ENCODE measurements at regions not wholly inside any gene's neighbourhood (a gene's known extent, or its start where the extent isn't known, plus 50 kb on each side); places are given as distances from the start of the nearest gene placed in this dataset.
A peak's percentile ranks its signal among the peaks of the same experiment; 100 is the strongest.

DNA sequence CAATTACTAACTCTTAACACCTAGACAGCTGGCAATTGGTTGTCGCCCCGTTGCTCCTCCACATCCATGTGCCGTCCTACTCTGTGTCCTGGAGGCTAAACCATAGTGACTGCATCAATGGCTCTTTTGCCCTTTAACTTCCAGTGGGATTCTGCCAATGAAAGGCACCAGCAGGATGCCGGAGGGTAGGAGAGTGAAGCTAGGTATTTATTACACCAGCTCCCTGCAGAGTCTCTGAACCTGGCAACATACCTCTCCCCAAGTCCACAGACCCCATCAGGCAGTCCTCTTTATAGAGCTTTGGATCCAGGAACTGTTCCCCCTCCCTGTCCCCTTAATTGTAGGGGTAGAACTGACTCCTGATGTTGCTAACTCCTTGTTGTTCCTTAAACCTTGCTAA lies 426.8 kb downstream of the HNRNPD start:
- DNase-seq (ENCODE audit: low spot score), result no peak

- no peak for DNase-seq (ENCODE audit: low spot score)
Measured at GRCh38 chr4:81930506-81931238, 443.1 kb downstream of the HNRNPD start.

DNA sequence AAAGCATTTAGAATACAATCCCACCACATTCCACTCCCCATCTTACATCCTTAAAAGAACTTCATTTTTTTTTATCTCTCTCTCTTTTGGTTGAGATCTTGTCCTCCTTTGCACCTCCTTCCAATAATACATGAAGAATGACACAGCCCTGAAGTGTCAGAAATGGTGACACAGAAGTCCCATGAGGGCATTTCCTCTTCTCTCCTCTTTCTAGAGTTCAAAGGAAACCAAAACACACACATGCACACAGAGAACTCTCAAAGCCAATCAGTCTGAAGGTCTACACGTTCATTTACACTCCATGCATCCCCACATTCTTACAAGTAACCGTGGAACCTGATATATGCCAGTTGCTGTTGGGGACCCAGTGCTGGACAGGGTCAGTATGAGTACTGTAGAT lies 450.7 kb downstream of the HNRNPD start:
- no peak for DNase-seq (ENCODE audit: low spot score)

DNA sequence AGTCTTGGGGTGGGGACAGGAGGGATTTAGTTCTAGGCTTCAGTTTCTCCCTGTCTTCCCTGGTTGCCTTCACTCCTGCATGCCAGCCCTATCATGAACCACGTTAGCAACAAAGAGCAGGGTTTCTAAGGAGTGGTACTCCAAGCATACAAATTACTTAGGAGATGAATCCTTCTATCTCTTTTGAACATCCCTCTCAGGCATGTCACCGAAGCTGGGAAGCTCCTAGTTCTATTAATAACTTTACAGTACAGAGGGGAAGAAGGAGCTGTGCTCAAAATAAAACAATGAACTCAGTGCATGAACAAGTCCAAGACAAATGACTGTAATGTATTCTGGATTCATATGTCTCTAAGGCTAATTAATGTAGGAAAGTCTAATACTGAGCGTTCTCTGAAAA lies 450.6 kb upstream of the RASGEF1B start:
- no peak for DNase-seq (ENCODE audit: low spot score)

GRCh38 chr4:81921751-81922159 lies 450.0 kb upstream of the RASGEF1B start:
- no peak for DNase-seq (ENCODE audit: low spot score)

GRCh38 chr4:81919810-81920209 lies 448.1 kb upstream of the RASGEF1B start:
- DNase-seq (ENCODE audit: low spot score), result no peak

DNA sequence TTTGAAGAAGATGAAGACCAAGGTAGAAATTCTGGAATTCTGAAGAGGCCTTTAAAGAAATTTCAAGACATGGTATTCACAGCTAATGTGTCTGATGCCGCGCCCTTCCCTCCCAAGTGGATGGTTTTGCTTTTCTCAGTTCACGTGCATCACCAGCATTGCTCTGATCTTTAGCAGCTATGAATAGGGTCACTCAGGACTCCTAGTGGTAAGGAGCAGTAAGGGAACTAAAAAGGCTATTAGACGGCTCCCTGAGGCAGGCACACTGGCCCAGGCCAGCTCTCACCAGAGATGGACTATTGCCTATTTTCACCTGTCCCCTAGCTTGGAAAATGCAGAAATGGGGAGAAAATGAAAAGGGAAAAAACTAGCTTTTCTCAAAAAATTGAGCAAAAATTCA lies 447.5 kb upstream of the RASGEF1B start:
- peak; percentile 57 for DNase-seq (ENCODE audit: low spot score)

GRCh38 chr4:81915430-81915829 lies 443.7 kb upstream of the RASGEF1B start:
- no peak for DNase-seq (ENCODE audit: low spot score)

DNA sequence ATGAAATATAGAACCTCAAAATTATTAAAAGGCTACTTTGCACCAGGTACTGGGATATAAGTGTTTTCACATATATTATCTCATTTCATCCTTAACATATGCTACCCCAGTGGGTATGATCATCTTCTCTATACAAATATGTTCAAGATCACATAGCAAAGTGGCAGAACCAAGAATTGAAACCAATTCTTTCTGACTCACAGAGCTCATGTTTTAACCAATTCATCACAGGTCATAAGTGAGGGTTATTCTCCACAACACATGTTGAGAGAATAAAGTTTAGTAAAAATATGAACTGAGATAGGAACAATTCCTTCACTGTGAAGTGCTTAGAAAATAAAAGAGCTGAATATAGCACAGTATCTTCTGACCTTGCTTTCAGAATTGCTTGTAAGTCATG lies 442.9 kb upstream of the RASGEF1B start:
- no peak for DNase-seq (ENCODE audit: low spot score)

- peak; percentile 82 for DNase-seq (ENCODE audit: low spot score)
Measured at GRCh38 chr4:81913427-81913879, 441.7 kb upstream of the RASGEF1B start.

GRCh38 chr4:81912376-81913030 lies 440.8 kb upstream of the RASGEF1B start:
- DNase-seq (ENCODE audit: low spot score), result no peak

- no peak for DNase-seq (ENCODE audit: low spot score)
Measured at GRCh38 chr4:81906905-81907304, 435.2 kb upstream of the RASGEF1B start.

DNA sequence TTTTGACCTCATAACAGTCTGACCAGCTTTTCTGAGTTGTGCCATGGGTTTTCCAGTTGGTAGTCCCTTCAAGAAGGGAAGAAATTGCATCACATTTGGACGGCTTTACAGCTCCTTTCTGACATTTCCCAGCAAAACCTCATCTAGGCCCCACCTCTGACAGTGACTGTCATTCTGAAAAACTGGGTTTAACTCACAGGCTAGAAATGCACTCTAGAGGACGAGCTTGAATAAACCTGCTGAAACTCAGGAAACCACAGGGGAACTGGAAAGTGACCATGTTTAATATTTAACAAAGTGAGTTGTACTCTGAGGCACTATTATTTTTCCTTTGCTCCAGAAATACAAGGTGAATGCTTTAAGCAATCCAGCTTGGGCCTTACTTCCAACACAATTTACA lies 434.3 kb upstream of the RASGEF1B start:
- DNase-seq (ENCODE audit: low spot score), result no peak

- no peak for DNase-seq (ENCODE audit: low spot score)
Measured at GRCh38 chr4:81904121-81904520, 432.4 kb upstream of the RASGEF1B start.

DNA sequence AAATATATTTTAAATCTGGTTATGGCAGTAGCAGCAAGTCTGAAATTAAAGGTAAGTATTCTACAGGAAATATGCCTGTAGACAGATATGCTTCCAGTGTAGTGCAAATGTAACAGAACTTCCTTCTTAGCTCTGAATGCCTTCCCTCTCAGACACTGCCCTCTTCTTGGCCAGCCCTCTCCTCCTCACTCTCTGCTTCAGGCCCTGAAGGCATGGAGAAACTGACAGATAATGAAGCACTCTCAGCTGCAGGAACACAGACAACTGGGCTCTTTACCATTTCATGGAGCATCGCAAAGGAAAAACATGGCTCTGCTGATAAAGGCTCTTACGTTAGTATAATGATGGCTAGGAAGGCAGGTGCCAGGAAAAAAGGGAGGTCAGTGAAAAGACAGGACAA lies 431.5 kb upstream of the RASGEF1B start:
- DNase-seq (ENCODE audit: low spot score), result no peak

DNA sequence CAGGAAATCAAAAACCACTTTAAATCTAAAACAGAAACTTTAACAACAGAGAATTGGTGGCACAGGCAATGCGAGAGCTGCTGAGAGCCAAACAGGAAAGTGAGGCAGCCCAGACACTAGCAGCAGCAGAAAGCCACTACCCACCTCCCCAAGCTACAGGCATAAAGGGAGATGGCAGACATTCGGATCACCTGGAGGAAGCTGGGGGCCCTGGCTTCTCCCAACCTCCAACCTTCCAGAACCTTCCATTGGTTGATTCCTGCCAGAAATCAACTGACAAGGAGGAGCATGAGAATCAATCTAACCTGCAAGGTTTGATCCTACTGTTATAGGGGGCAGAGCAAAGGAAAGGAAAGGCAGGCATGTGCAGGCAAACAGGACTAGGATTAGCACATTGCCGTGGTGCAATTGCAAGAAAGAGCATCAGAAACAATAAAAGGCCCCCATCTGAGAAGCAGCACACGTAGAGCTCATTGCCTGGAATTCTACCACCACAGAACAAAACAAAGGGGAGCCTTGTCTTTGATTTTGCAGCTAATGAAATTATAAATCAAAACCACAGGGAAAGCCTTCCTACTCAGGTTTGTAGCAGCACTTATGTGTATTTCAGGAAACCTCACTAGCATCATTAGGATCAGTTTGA lies 427.3 kb upstream of the RASGEF1B start:
- no peak for DNase-seq (ENCODE audit: low spot score)

GRCh38 chr4:81896936-81897335 lies 425.2 kb upstream of the RASGEF1B start:
- DNase-seq (ENCODE audit: low spot score), result no peak

- DNase-seq (ENCODE audit: low spot score), result no peak
Measured at GRCh38 chr4:81891005-81891996, 419.6 kb upstream of the RASGEF1B start.

DNA sequence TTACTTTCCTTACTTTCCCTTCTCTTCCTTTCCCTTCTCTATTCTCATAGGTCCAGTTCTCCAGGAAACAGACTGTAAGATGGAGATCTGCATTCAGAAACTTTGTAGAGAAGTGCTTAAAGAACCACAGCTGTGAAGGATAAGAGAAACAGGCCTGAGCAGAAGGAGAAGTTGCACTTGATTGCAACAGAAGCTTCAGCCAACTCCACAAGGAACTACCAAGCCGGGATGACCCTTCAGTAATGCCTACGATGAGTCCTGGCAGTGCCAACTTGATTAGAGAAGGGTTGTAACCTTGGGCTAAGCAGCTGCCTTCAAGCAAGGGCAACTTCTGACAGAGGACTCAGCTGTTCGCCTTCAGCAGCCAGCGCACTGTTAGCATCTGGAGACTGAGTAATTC lies 413.3 kb upstream of the RASGEF1B start:
- no peak for DNase-seq (ENCODE audit: low spot score)

DNA sequence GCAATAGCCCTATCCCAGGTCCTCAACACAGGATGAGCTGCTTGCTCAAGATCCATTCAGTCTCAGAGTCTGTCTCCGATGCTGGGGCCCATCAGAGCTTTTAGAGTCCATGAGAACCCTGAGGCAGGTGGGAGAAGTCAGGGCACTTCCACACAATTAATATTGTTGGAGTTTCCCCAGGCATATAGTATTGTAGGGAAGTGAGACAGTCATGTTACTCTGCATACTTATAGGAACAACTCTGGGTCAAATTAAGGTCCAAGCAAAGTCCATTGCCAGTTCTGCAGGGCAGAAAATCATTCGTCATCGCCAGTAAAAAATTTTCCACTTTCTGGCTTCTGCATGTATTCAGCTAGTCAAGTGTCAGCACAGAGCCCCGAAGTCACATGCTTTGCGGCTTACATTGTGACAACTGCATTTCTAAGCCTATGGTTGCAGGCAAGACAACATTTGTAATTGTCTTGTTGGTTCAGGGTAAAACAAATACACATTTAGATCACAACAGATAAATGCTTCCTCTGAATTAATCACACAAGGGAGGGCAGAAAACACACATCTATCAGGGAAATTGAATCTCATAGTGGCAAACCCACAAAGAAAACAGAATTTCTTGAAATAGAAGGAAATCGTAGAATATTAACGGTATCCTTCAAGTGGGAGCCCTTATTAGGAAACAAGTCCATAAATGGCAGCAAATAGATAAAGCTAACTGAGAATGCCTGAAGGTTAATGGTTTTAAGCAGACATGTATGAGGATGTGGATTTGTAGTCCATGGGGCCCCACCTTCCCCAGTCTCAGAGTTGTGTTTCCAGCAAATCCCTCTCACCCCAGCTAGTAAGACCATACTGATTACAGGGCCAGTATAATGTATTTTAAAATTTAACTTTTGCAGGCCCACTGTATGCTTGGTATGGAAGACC lies 412.1 kb upstream of the RASGEF1B start:
- DNase-seq (ENCODE audit: low spot score), result no peak

- DNase-seq (ENCODE audit: low spot score), result no peak
Measured at GRCh38 chr4:81883004-81883403, 411.3 kb upstream of the RASGEF1B start.

All from RKO (cell line).